Right lung (tissue), 2 donors: ENCODE measurements at regions not wholly inside any gene's neighbourhood (a gene's known extent, or its start where the extent isn't known, plus 50 kb on each side); places are given as distances from the start of the nearest gene placed in this dataset.

Experiments
- DNase-seq, 2 donors: peaks; one replicate each; pipeline ENCODE4 v3.0.0-alpha.2; 2013

DNA sequence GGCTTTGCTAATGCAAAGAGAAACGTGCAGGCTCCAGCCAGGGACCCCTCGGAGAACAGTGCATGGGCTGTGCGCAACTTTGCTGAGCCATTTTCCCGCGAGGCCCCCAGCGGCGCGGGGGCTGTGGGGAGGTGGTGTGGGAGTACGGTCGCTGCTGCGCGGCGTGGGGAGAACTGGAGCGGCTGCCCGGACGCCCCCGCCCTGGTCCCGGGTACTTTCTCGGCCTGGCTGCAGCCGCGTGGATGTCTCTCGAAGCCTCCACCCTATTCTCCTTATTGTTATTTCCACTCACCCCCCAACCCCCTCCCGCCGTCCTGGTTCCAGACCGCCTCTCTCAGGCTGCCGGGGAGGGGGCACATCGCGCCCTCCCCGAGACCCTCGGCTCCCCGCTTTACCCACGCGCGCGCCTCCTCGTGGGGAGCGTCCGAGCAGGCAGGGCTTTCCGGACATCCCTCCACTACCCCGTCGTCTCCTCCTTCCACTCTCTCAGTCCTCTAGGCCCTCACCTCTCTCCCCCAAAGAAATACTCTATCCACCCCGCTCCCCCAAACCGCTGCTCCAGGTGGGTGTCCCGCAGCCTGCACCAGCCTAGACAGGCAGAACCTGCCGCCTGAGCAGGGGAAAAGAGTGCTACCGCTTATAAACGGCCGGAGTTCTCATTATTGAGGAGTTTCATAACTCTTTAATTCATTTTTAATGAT, 68.6 kb upstream of the TBCA start:
- DNase-seq: peak; percentile 80 to 84

DNA sequence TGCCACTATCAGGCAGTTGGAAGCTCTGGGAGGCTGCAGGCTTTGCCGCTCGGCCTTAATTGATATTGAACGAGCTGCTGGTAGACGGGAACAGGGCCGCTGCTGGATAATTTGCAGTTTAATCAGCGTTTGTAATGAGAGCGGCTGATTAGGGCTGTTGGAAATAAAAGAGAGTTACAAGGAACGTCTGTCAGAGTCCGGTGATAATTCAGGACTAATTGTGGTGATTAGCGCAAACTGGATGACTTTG, 68.2 kb upstream of the TBCA start:
- DNase-seq: peak in 1 of 2 donors; percentile 91

DNA sequence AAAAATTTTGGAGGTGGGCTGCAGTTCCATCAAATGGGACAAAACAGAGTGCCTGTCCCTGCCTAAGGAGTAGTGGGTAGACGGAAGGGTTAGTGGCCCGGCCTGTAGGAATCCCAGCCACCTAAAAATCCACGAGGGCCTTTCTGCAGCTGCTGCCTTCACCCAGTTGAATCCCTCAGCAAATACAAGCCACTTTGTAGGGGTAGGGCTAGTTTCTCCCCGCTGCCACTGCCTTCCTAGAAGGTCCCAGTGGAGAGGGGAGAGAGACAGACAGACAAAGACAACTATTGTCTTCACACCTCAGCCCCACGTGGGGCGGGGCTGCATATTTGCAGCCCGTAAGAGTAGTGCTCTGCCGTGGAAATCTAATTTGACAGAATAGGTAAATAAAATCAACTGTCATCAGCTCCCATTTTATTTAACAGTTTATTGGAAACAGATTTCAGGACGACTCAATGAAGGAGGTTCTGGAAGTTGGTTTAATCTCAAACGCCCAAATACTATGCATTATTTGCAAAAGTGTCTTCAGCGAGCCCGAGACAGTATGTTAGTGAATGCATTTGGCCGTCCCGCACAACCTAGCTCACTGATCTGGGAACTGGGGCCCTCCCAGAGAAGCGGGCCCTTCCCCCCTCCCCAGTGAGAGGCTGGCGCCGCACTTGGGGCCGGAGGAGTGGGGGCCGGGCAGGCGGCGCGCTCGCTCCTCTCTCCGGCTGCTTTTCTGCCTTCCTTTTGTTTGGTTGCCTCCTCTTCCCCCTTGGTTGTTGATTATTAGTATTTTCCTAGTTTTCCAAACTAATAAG, 67.6 kb upstream of the TBCA start:
- DNase-seq: no peak

DNA sequence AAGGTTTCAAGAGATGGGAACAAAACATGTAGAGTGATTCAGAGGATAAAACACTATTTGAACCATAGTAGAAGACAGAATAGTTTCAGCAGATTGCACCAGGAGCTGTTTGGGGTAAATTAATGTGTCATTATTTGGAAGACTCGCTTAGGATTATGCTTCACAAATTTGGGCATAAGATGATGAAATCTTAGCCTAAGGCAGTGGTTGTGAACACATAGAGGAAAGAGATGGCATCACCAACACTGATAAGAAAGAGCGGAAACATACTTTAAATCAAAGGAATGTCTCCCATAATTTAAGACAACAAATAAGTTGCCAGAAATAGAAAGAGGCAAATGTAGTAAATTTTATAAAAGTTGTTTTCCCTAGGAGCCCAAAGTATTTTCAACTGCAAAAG, 66.1 kb upstream of the TBCA start:
- no peak for DNase-seq

DNA sequence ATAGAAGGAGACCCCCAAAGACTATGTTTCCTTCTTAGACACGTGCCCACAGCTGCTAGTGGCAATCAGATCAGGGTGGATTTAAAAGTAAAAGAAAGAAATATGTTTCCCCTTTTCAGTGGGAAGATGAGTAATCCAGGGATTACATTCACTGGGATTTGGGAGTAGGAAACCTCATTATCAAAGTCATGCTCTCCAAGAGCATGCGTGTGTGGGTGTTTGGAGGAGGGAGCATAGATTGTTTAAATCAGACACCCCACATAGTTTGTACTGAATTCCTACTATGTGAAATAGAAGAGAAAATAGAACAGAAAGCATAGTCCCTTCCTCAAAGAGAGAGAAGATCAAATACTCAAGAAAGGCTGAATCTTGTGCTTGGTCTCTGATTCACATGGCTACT, 65.5 kb upstream of the TBCA start:
- no peak for DNase-seq

DNA sequence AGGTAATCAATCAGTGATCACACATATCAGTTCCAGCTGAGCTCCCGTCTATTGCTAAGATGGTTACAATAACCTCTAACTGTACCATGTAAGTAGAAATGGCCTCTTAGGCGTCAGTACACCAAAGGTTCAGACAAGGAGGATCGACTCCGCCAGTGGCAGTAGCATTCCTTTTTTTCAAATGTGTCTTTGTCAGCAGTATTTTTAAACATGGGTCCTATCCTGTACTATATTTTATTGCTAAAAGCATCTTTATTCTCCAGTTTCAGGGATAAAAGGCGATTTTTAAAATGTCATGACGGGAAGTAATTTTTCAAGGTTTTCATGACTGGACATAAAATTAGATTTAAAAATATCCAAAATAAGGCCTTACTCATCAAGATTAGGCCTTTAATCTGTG, 64.8 kb upstream of the TBCA start:
- DNase-seq: no peak

DNA sequence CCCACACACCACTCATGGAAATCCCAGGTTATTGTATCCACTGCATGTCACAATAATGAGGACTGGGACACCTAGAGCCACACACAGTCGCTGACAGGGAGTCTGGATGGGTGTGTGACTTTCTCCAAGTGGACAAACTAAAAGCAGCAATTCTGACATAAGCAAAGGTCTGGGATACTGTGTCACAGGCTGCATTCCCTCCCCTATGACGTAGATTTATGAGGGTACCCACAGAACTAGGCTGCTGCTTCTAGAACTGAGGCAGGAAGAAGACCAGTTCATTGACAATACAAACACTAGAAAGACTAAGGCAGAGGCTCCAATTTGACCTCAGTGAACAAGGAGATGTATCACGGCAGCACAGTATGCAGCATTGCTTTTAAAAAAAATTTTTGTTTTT, 63.6 kb upstream of the TBCA start:
- DNase-seq: no peak

DNA sequence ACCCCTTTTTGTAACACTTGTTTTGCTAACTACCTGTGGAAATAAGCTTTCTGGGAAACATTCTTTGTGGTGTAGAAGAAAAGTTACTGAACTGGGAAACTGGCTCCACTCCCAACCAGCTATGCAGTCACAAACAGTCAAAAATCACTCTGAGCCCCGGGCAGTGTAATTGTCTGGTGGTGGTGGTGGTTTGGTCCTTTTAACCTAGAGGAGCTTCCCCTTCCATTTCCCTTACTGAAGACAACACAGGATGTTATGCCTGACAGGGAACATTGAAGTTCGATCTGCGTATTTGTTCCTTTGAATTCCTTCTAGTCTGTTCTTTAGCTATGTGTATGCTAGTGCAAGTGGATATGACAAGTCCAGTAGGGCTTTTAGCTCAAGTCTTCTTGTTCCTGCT, 56.8 kb upstream of the TBCA start:
- no peak for DNase-seq

DNA sequence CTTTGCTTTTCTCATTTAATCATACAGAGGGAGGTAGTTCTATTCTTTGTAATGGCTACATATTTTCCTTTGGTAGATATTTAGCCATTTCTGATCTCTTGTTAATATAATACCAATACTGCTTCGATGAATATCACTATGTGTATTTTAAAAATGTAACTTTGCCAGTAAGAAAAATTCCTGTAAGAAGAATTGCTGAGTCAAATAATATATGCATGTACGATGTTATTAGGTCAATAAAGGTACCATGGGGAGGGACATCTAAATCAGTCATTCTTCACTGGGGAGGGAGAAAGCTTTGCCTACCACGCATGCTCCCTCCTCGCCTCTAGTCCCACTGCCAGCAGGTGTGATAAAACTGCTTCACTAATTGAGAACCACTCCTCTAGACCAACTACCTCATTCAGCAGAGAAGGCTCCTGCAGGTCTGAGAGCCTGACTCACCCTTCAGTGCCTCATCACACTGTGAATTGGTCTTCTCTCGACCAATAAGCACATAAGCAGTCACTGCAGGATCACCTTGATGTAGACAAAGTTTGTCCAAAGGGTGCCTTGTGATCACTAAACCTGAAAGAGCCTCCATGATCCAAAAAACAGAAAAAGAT, 56.1 kb upstream of the TBCA start:
- DNase-seq: no peak

DNA sequence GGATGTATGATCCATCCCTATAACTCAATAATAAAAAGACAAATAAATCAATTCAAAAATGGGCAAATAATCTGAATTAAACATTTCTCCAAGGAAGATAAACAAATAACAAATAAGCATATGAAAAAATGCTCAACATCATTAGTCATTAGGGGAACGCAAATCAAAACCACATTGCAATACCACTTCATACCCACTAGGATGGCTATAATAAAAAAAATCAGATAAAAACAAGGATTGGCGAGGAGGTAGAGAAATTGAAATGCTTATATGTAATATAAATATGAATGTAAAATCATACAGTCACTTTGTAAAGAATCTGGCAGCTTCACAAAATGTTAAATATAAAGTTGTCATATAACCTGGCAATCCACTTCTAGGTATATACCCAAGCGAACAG, 52.3 kb upstream of the TBCA start:
- DNase-seq: no peak
